ENCODE measurements at regions not wholly inside any gene's neighbourhood (a gene's known extent, or its start where the extent isn't known, plus 50 kb on each side); places are given as distances from the start of the nearest gene placed in this dataset.

GRCh38 chr2:2828774-2829368, 497.8 kb upstream of the MYT1L start (continued):
- TF ChIP-seq HSF1 (IDR thresholded peaks at IDR 0.05; ENCODE audit: low read depth, low read length) = no peak
- no peak for TF ChIP-seq BRCA1 (IDR thresholded peaks at IDR 0.05; ENCODE audit: low read depth, low read length)
- no peak for TF ChIP-seq STAT3 (IDR thresholded peaks at IDR 0.05; ENCODE audit: low read depth, low read length)
- no peak for TF ChIP-seq CBX5 (IDR thresholded peaks at IDR 0.05; ENCODE audit: low read depth)

GRCh38 chr2:2827761-2828221, 496.7 kb upstream of the MYT1L start:
- Histone ChIP-seq H3K79me2 (ENCODE audit: control insufficient read depth, insufficient read depth, low read length) (no peaks in the 10 kb centered on the region), H2AFZ (ENCODE audit: control insufficient read depth, low read depth, low read length) (no peak overlapping the region), H3K9ac (ENCODE audit: control insufficient read depth, insufficient read depth, low read length) (no peak overlapping the region), H3K36me3 (ENCODE audit: control insufficient read depth in 2 of 2, insufficient read depth in 2 of 2, low read length in 1 of 2) (no peaks in the 10 kb centered on the region), H3K4me3 (no peak overlapping the region), H3K27ac (ENCODE audit: control insufficient read depth, insufficient read depth) (no peak overlapping the region), H3K27me3 (replicated peaks in 1 of 2; ENCODE audit: control insufficient read depth in 2 of 2, insufficient read depth in 2 of 2, low read length in 1 of 2) (no peaks in the 10 kb centered on the region; a peak in 1 of 4 replicates), H3K9me3 (replicated peaks; ENCODE audit: control insufficient read depth, insufficient read depth, low read length) (no peaks in the 10 kb centered on the region), H4K20me1 (ENCODE audit: control insufficient read depth, insufficient read depth) (no peaks in the 10 kb centered on the region), H3K4me1 (ENCODE audit: control insufficient read depth, insufficient read depth, low read length) (no peaks in the 10 kb centered on the region), H3K4me2 (ENCODE audit: control insufficient read depth, insufficient read depth) (no peak overlapping the region)
- POLR2A ChIA-PET = no interaction called here
- FAIRE-seq (no peak), ATAC-seq (no peak), DNase-seq (ENCODE audit: low read depth, low spot score) (no peak)
- intact Hi-C loops (cut with micrococcal nuclease; ENCODE audit: unreplicated experiment) = no loop called here
- in situ Hi-C loops (cut with MboI) = no loop called here
- SMC1A ChIA-PET (ENCODE audit: uncharacterized antibody, unreplicated experiment) = interaction anchor here (1.0 kb wide), 1 partner anchor 26 kb away, joined by 3 read pairs; no protein-coding TSS in a partner anchor
- no TSS peak for BruUV-seq (replicated peaks)
- CTCF ChIA-PET = no interaction called here
- RAD21 ChIA-PET (ENCODE audit: unreplicated experiment) = no interaction called here
- TF ChIP-seq RB1 (IDR thresholded peaks at IDR 0.05; ENCODE audit: borderline replicate concordance) = no peak
- no peak for TF ChIP-seq SIN3A (IDR thresholded peaks at IDR 0.05; ENCODE audit: low read depth, low read length)
- TF ChIP-seq NRF1 (conservative IDR thresholded peaks at IDR 0.05; ENCODE audit: low read depth, low read length) = no peak
- no peak for TF ChIP-seq STAT3 (IDR thresholded peaks at IDR 0.05; ENCODE audit: low read depth, low read length)
- no peak for TF ChIP-seq YY1 (IDR thresholded peaks at IDR 0.05; ENCODE audit: low read depth, low read length)
- TF ChIP-seq ZBTB40 (IDR thresholded peaks at IDR 0.05; ENCODE audit: borderline replicate concordance) = no peak
- no peak for TF ChIP-seq ZBTB11 (CRISPR knock-in tag; IDR thresholded peaks at IDR 0.05)
- TF ChIP-seq SUZ12 (IDR thresholded peaks at IDR 0.05; ENCODE audit: unreplicated experiment) = no peak
- no peak for TF ChIP-seq SUPT20H (IDR thresholded peaks at IDR 0.05; ENCODE audit: borderline replicate concordance, control insufficient read depth, low read depth, low read length)
- TF ChIP-seq ATF7 (IDR thresholded peaks at IDR 0.05; ENCODE audit: low read depth) = no peak
- TF ChIP-seq CHD1 (IDR thresholded peaks at IDR 0.05; ENCODE audit: low read depth, low read length) = no peak
- TF ChIP-seq CBFB (IDR thresholded peaks at IDR 0.05; ENCODE audit: low read depth) = no peak
- 32% methylated on average over 8 of the region's 8 CpGs for WGBS (ENCODE audit: insufficient coverage, insufficient replicate concordance, low lambda C conversion rate, missing lambda C conversion rate)

Data from GM12878 (cell line).